ENCODE measurements at regions not wholly inside any gene's neighbourhood (a gene's known extent, or its start where the extent isn't known, plus 50 kb on each side); places are given as distances from the start of the nearest gene placed in this dataset.

- DNase-seq (ENCODE audit: low spot score) (no peak), ATAC-seq (peak; percentile 26; the same call in 1 of the 3 replicates)
- Mint-ChIP-seq H3K4me3 (no peak overlapping the region), H3K27me3 (ENCODE audit: insufficient read depth, low read depth, poor library complexity) (no peaks in the 10 kb centered on the region), H3K9me3 (no peaks in the 10 kb centered on the region), H3K36me3 (ENCODE audit: low read depth) (no peaks in the 10 kb centered on the region), H3K4me1 (peaks cover 49% of the 10 kb centered on the region), H3K27ac (no peak overlapping the region)
- TF ChIP-seq CREB1 (CRISPR knock-in tag; IDR thresholded peaks at IDR 0.05; ENCODE audit: low read depth) (no peak), CTCF (conservative IDR thresholded peaks at IDR 0.05; ENCODE audit: low read depth in 2 of 2) (no peak), STAT1 (IDR thresholded peaks at IDR 0.05; ENCODE audit: unreplicated experiment) (no peak), JUNB (IDR thresholded peaks at IDR 0.05; ENCODE audit: unreplicated experiment) (no peak), REST (IDR thresholded peaks at IDR 0.05; ENCODE audit: unreplicated experiment) (no peak), ZNF462 (CRISPR knock-in tag; IDR thresholded peaks at IDR 0.05) (no peak), ZNF331 (CRISPR knock-in tag; IDR thresholded peaks at IDR 0.05; ENCODE audit: low read depth) (no peak), NANOG (IDR thresholded peaks at IDR 0.05; ENCODE audit: borderline replicate concordance) (no peak)
- Histone ChIP-seq H3K79me2 (replicated peaks; ENCODE audit: insufficient read depth) (no peaks in the 10 kb centered on the region), H3K36me3 (ENCODE audit: insufficient read depth) (no peaks in the 10 kb centered on the region), H3F3A (replicated peaks; ENCODE audit: low read depth) (no peaks in the 10 kb centered on the region), H2AFZ (0 out of 2 replicates have a peak overlapping the region, but pooled peaks have one; percentile 47), H4K20me1 (replicated peaks; ENCODE audit: insufficient read depth) (no peaks in the 10 kb centered on the region), H3K4me1 (ENCODE audit: insufficient read depth) (peaks cover 23% of the 10 kb centered on the region), H3K4me3 (no peak overlapping the region), H3K9me2 (ENCODE audit: insufficient read depth) (0 out of 2 replicates have a peak, but pooled peaks cover 2% of the 10 kb centered on the region), H3K27me3 (ENCODE audit: insufficient read depth) (no peaks in the 10 kb centered on the region), H3K27ac (ENCODE audit: low read depth) (no peak overlapping the region), H3K4me2 (no peak overlapping the region)
Measured at GRCh38 chr11:113567867-113568544, 92.8 kb upstream of the DRD2 start.
